ENCODE measurements at regions not wholly inside any gene's neighbourhood (a gene's known extent, or its start where the extent isn't known, plus 50 kb on each side); places are given as distances from the start of the nearest gene placed in this dataset.
"Not testable (repeated sequence)": the region's sequence is repeated elsewhere in the genome, so short reads cannot be mapped to it uniquely, and the experiment has no call there.

DNA sequence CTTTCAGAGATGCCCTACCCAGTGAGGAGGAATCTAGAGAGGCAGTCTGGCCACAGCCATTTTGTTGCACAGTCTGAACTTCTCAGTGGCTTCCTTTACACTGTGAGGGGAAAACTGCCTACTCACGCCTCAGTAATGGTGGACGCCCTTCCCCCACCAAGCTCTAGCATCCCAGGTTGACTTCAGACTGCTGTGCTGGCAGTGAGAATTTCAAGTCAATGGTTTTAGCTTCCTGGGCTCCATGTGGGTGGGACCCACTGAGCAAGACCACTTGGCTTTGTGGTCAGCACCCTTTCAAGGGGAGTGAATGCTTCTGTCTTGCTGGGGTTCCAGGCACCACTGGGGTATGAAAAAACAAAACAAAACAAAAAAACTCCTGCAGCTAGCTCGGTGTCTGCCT lies 663.2 kb upstream of the ZNF385D start:
- no peak overlapping the region for H3K4me3 Mint-ChIP-seq

DNA sequence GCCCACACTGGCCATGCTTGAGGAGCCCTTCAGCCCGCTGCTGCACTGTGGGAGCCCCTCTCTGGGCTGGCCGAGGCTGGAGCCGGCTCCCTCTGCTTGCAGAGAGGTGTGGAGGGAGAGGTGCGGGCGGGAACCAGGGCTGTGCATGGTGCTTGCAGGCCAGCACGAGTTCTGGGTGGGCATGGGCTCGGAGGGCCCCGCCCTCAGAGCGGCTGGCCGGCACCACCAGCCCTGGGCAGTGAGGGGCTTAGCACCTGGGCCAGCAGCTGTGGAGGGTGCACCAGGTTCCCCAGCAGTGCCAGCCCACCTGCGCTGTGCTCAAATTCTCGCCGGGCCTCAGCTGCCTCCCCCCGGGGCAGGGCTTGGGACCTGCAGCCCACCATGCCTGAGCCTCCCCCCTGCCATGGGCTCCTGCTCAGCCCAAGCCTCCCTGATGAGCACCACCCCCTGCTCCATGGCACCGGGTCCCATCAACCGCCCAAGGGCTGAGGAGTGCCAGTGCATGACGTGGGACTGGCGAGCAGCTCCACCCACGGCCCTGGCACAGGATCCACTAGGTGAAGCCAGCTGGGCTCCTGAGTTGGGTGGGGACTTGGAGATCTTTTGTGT lies 665.9 kb upstream of the ZNF385D start:
- not testable (repeated sequence) for H3K27ac Mint-ChIP-seq; H3K27me3 Mint-ChIP-seq; H3K4me1 Mint-ChIP-seq (ENCODE audit: unreplicated experiment); H3K36me3 Mint-ChIP-seq; DNase-seq (ENCODE audit: extremely low spot score, unreplicated experiment); H3K9me3 Mint-ChIP-seq; H3K4me3 Mint-ChIP-seq

More for the DNA sequence above, 663.2 kb upstream of the ZNF385D start:
- TF ChIP-seq, protein P1, sequence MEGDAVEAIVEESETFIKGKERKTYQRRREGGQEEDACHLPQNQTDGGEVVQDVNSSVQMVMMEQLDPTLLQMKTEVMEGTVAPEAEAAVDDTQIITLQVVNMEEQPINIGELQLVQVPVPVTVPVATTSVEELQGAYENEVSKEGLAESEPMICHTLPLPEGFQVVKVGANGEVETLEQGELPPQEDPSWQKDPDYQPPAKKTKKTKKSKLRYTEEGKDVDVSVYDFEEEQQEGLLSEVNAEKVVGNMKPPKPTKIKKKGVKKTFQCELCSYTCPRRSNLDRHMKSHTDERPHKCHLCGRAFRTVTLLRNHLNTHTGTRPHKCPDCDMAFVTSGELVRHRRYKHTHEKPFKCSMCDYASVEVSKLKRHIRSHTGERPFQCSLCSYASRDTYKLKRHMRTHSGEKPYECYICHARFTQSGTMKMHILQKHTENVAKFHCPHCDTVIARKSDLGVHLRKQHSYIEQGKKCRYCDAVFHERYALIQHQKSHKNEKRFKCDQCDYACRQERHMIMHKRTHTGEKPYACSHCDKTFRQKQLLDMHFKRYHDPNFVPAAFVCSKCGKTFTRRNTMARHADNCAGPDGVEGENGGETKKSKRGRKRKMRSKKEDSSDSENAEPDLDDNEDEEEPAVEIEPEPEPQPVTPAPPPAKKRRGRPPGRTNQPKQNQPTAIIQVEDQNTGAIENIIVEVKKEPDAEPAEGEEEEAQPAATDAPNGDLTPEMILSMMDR (conservative IDR thresholded peaks at IDR 0.05) = no peak
- Mint-ChIP-seq H3K36me3 (no peaks in the 10 kb centered on the region), H3K27ac (no peak overlapping the region), H3K4me1 (ENCODE audit: unreplicated experiment) (peaks cover 6% of the 10 kb centered on the region), H3K27me3 (peaks cover 9% of the 10 kb centered on the region), H3K9me3 (peaks cover 6% of the 10 kb centered on the region)
- no peak for DNase-seq (ENCODE audit: extremely low spot score, unreplicated experiment)

DNA sequence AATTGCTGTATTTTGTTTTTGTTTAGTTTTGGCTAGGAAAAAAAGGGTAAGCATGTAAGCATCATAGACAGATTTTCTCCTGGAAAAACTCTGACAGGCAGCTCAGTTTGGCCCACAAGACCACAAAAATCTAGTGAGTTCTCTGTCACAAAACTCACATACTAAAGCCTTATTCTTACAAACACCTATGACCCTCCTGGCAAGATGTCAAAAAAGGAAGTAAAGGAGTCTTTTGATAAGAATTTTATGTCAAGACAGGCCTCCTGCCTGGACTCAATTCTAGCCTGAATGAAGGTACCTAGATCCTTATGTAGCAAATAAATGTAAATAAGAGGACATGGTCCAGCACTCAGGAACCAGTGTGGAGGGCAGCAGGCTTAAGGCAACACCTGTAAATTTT lies 668.3 kb upstream of the ZNF385D start:
- no peak overlapping the region for H3K27ac Mint-ChIP-seq
- H3K4me3 Mint-ChIP-seq = no peak overlapping the region
- H3K4me1 Mint-ChIP-seq (ENCODE audit: unreplicated experiment) = peaks cover 6% of the 10 kb centered on the region
- H3K9me3 Mint-ChIP-seq = peaks cover 6% of the 10 kb centered on the region
- H3K36me3 Mint-ChIP-seq = no peaks in the 10 kb centered on the region
- H3K27me3 Mint-ChIP-seq = no peaks in the 10 kb centered on the region
- TF ChIP-seq, protein P1 (conservative IDR thresholded peaks at IDR 0.05) = no peak
- no peak for DNase-seq (ENCODE audit: extremely low spot score, unreplicated experiment)

DNA sequence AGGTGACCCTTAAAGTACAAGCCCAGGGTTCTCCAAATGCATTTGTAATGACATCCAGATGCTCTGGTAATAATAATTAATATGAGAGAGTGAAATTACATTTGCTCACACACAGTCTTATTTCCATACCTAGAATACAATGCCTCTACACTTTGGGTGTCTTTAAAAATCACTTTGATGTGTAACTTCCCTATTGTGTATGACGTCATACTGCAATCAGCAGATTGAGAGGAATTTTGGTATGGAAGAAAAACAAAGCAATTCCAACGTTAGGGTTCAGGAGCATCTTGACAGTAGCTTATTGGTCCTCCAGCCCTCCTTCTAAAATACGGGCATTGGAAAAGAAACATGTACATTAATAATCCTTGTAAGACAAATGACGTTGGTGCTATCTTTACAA lies 670.6 kb upstream of the ZNF385D start:
- Mint-ChIP-seq H3K27ac (no peak overlapping the region), H3K9me3 (no peaks in the 10 kb centered on the region), H3K4me3 (no peak overlapping the region), H3K4me1 (ENCODE audit: unreplicated experiment) (no peaks in the 10 kb centered on the region), H3K36me3 (no peaks in the 10 kb centered on the region), H3K27me3 (no peaks in the 10 kb centered on the region)
- TF ChIP-seq, protein P1 (conservative IDR thresholded peaks at IDR 0.05) = no peak
- no peak for DNase-seq (ENCODE audit: extremely low spot score, unreplicated experiment)

DNA sequence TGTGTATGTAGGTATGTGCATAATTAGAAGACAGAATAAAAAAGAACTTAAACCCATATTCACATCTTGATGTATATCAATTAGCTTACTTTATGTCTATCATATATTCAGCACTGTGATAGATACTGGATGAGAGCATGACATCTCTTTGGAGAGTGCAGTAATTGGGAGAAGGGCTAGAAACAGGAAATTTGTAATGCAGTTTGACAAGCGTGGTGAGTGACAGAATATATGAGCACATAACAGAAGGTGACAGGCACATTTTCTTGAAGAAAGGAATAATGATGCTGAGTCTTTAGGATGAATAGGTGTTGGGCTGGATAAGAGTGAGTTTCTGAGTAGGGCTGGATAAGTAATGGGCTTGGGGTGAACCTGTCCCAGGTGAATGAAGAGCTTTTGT lies 680.3 kb upstream of the ZNF385D start:
- no peak for DNase-seq (ENCODE audit: extremely low spot score, unreplicated experiment)
- TF ChIP-seq, protein P1 (conservative IDR thresholded peaks at IDR 0.05) = no peak
- Mint-ChIP-seq H3K36me3 (no peaks in the 10 kb centered on the region), H3K9me3 (peaks cover 3% of the 10 kb centered on the region), H3K4me1 (ENCODE audit: unreplicated experiment) (no peaks in the 10 kb centered on the region), H3K27ac (no peak overlapping the region), H3K27me3 (no peaks in the 10 kb centered on the region), H3K4me3 (no peak overlapping the region)

DNA sequence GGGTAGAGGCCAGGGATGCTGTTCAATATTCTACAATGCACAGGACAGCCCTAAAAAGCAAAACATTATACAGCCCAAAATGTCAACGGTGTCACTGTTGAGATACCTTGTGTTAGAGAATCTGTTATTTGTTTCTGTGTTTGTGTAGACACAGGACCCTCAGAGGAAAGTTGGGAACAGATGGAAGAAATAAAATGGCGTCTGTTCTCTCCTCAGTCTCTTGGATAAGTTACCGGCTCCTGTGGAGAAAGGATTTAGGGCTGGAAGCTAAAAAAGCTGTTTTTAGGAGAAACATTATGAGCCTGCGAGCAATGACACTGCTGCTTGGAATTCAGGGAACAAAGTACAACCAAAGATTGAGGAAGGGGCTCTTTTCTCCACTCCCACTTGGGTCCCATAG lies 688.6 kb upstream of the ZNF385D start:
- TF ChIP-seq, protein P1 (conservative IDR thresholded peaks at IDR 0.05) = no peak
- no peak overlapping the region for H3K27ac Mint-ChIP-seq
- DNase-seq (ENCODE audit: extremely low spot score, unreplicated experiment) = no peak
- no peak overlapping the region for H3K4me3 Mint-ChIP-seq
- no peaks in the 10 kb centered on the region for H3K9me3 Mint-ChIP-seq
- no peaks in the 10 kb centered on the region for H3K27me3 Mint-ChIP-seq
- H3K36me3 Mint-ChIP-seq = no peaks in the 10 kb centered on the region
- no peaks in the 10 kb centered on the region for H3K4me1 Mint-ChIP-seq (ENCODE audit: unreplicated experiment)
